Neuron (in vitro differentiated cells): ENCODE measurements at regions not wholly inside any gene's neighbourhood (a gene's known extent, or its start where the extent isn't known, plus 50 kb on each side); places are given as distances from the start of the nearest gene placed in this dataset.

ENCODE experiments used
- H2AFZ ChIP-seq: one replicate; pipeline ENCODE4 v1.6.1; 2013; ENCODE audit warnings: low read depth, mild to moderate bottlenecking, inconsistent platforms, low read length, moderate library complexity
- H3K27me3 ChIP-seq: one replicate; pipeline ENCODE4 v1.6.1; 2013; ENCODE audit warnings: low read length; ENCODE audit not compliant: insufficient read depth
- H3K36me3 ChIP-seq: one replicate; pipeline ENCODE4 v1.6.1; 2013; ENCODE audit warnings: low read length; ENCODE audit not compliant: insufficient read depth
- H3K4me1 ChIP-seq: one replicate; pipeline ENCODE4 v1.6.1; 2013; ENCODE audit warnings: low read length; ENCODE audit not compliant: insufficient read depth
- H3K4me3 ChIP-seq: 2 replicates; pipeline ENCODE4 v1.5.1; 2013; ENCODE audit warnings: mild to moderate bottlenecking, low read length, moderate library complexity
- H3K9me3 ChIP-seq: one replicate; pipeline ENCODE4 v1.6.1; 2013; ENCODE audit warnings: low read length

DNA sequence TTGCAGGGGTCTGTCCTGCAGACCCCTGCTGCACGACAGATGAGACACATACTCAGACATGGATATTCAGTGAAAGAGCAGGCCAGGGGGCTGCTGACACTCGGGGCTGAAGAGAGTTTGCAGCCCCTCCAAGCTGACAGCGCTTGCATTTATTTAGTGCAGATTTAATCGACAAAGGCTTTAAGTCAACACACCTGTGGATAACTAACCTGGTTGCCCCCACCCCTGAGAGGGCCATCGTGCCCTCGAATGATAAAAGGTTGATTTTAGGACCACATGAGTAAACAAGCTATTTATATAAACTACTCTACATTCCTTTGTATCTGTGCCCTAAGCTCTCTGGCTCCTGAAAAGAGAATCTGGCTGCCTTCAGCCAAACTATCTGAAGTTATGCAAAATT, 708.2 kb upstream of the LRRN3 start:
- H3K4me1 ChIP-seq, result peaks cover 8% of the 10 kb centered on the region
- no peaks in the 10 kb centered on the region for H3K36me3 ChIP-seq
- H3K4me3 ChIP-seq, result no peak overlapping the region
- no peak overlapping the region for H2AFZ ChIP-seq
- H3K9me3 ChIP-seq, result no peaks in the 10 kb centered on the region
- H3K27me3 ChIP-seq, result no peaks in the 10 kb centered on the region

GRCh38 chr7:110386006-110386405, 704.9 kb upstream of the LRRN3 start:
- Histone ChIP-seq H3K9me3 (no peaks in the 10 kb centered on the region), H3K27me3 (no peaks in the 10 kb centered on the region), H2AFZ (no peak overlapping the region), H3K36me3 (no peaks in the 10 kb centered on the region), H3K4me3 (no peak overlapping the region), H3K4me1 (peaks cover 19% of the 10 kb centered on the region)

DNA sequence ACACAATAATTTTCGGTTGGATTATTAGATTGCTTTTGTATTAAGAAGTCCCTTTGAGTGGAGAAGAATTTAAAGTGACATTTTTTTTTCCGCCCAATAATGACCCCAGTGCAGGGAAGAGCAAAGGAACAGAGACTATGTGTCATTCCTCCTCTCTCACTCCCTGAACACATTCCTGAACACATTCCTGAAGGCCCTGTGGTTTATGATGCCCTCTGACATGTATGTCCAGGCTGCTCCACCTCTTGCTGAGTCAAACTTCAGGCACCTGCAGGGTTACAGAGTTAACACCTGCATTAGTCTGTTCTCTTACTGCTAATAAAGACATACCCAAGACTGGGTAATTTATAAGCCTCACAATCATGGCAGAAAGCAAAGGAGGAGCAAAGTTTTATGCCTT, 704.0 kb upstream of the LRRN3 start:
- Histone ChIP-seq H3K4me3 (no peak overlapping the region), H3K4me1 (peaks cover 19% of the 10 kb centered on the region), H3K27me3 (no peaks in the 10 kb centered on the region), H3K36me3 (no peaks in the 10 kb centered on the region), H2AFZ (no peak overlapping the region), H3K9me3 (no peaks in the 10 kb centered on the region)

DNA sequence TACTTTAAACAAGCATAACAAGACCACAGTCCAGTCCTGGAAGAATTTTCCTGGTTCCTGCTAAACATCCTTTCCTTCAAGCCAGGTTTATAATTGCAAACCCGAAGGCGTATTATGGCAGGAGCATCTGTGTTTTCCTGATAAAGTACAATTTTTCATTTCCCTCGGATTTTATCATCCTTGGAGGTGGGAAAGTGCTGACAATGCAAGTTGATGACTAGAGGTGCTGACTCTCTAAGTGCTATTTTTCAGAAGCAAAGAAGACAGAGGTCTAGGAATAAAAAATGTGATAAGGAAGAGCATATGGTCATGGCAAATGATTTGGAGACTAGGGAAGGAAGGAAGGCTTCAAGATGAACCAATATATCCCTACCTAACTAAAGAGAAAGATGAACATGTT, 703.2 kb upstream of the LRRN3 start:
- no peaks in the 10 kb centered on the region for H3K36me3 ChIP-seq
- peaks cover 17% of the 10 kb centered on the region for H3K4me1 ChIP-seq
- H3K27me3 ChIP-seq, result no peaks in the 10 kb centered on the region
- no peaks in the 10 kb centered on the region for H3K9me3 ChIP-seq
- no peak overlapping the region for H2AFZ ChIP-seq
- H3K4me3 ChIP-seq, result no peak overlapping the region

DNA sequence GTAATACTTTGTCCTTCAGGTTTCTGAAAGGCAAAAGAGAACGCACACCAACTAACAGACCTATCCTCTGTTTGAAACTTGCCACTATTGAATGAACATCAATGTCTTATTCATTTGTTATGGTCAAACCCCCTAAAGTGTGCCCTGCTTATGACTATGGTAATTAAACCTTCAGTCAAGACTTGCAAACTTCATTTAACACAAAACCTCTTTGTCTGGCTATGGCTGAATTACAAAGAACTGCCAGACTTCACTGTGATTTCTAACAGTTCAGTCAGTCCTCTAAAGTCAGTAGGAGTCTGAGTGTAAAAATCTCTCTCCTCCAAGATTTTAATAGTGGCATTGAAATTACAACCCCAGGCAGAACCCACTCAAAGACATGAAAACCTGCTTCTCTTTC, 702.5 kb upstream of the LRRN3 start:
- no peaks in the 10 kb centered on the region for H3K9me3 ChIP-seq
- no peaks in the 10 kb centered on the region for H3K27me3 ChIP-seq
- no peak overlapping the region for H3K4me3 ChIP-seq
- H3K36me3 ChIP-seq, result no peaks in the 10 kb centered on the region
- H2AFZ ChIP-seq, result no peak overlapping the region
- peaks cover 14% of the 10 kb centered on the region for H3K4me1 ChIP-seq

DNA sequence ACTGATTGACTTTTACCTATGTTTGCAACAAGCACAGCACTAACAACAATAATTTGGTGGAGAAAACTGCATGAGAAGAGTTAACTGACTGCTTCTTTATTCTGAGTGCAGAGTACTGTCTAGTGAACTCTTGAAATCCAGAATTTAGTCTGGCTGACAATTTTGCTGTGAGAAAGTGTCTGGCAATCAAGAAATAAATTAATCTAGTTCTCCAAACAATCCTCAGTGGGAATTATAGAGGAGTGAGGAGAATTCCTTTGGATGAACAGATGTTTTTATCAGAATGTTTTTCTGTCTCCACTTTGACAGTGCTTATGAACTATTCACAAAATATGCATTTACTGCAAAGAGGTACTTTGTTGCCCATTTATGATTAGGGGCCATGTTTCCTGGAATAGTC, 694.9 kb upstream of the LRRN3 start:
- no peaks in the 10 kb centered on the region for H3K9me3 ChIP-seq
- no peak overlapping the region for H3K4me3 ChIP-seq
- H2AFZ ChIP-seq, result no peak overlapping the region
- H3K4me1 ChIP-seq, result no peaks in the 10 kb centered on the region
- H3K27me3 ChIP-seq, result no peaks in the 10 kb centered on the region
- no peaks in the 10 kb centered on the region for H3K36me3 ChIP-seq

DNA sequence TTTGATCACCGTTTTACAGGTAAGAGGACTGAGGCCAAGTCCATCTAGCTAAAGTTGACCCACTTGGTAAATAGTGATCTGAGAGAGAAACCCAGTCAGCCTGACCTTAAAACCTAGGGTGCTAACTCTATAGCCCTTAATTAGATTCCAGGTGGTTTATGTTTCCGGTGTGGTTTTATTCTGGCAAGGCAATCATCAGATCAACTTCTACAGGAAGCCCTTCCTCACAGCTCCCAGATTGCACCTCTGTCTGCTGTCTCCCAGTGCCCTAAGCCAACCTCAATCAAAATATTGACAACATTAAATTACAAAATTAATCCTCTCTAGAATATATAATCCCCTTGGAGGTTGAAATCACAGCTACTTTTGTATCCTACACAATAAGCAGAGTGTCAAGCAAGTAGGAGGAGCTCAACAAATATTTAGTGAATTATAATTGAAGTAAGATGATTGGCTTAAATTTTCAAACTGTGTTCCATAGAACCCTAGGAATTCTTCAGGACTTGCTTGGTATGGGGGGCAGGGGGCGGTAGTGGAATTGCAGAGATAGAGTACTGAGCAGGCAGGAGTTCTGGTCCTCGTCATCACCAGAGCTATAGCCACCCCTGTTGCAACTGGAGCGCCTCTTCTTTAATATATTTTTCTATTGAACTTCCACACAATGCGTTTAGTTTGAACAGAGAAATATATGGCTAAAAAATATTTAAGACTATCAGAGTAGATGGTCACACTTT, 692.8 kb upstream of the LRRN3 start:
- no peaks in the 10 kb centered on the region for H3K27me3 ChIP-seq
- no peaks in the 10 kb centered on the region for H3K36me3 ChIP-seq
- no peak overlapping the region for H2AFZ ChIP-seq
- H3K9me3 ChIP-seq, result no peaks in the 10 kb centered on the region
- no peak overlapping the region for H3K4me3 ChIP-seq
- H3K4me1 ChIP-seq, result no peaks in the 10 kb centered on the region

GRCh38 chr7:110399421-110399820, 691.5 kb upstream of the LRRN3 start:
- no peaks in the 10 kb centered on the region for H3K27me3 ChIP-seq
- H3K4me3 ChIP-seq, result no peak overlapping the region
- no peaks in the 10 kb centered on the region for H3K9me3 ChIP-seq
- H3K4me1 ChIP-seq, result no peaks in the 10 kb centered on the region
- no peak overlapping the region for H2AFZ ChIP-seq
- no peaks in the 10 kb centered on the region for H3K36me3 ChIP-seq

DNA sequence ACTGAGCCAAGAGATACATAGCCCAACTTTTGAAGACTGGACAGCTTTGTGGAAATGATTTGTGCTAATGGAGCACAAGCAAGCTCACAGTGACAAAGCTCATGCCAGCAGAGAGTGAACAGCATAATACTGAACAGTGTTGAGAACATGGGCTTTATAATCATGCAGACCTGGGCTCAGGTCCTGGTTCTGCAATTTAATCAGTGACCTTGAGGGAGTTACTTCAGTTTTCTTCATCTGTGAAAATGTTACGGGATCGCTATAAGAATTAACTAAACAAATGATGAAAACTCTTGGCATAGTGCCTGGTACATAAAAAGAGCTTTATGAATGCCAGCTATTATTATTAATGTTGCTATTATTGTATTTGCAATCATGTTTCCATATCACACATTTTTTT, 690.5 kb upstream of the LRRN3 start:
- Histone ChIP-seq H3K36me3 (no peaks in the 10 kb centered on the region), H3K9me3 (no peaks in the 10 kb centered on the region), H2AFZ (no peak overlapping the region), H3K27me3 (no peaks in the 10 kb centered on the region), H3K4me1 (no peaks in the 10 kb centered on the region), H3K4me3 (no peak overlapping the region)

GRCh38 chr7:110407242-110407641, 683.7 kb upstream of the LRRN3 start:
- H2AFZ ChIP-seq, result no peak overlapping the region
- no peaks in the 10 kb centered on the region for H3K4me1 ChIP-seq
- no peak overlapping the region for H3K4me3 ChIP-seq
- no peaks in the 10 kb centered on the region for H3K9me3 ChIP-seq
- H3K27me3 ChIP-seq, result no peaks in the 10 kb centered on the region
- H3K36me3 ChIP-seq, result no peaks in the 10 kb centered on the region

DNA sequence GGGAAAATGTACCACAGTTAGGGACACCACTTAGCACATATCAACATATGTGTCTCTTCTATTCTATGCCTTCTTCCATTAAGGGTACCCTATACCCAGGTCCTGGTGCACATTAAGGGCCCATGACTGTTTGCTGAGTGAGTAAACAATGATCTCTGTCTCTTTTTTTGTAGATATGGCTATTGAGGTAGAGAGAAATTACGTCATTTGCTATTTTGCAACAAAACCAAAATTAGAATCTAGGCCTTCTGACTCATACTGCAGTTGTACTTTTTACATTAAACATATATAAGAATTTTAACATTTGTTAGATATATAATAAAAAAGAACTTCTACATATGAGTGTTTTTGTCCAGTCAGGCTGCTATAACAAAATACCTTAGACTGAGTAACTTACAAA, 683.2 kb upstream of the LRRN3 start:
- Histone ChIP-seq H2AFZ (no peak overlapping the region), H3K4me1 (no peaks in the 10 kb centered on the region), H3K4me3 (no peak overlapping the region), H3K27me3 (no peaks in the 10 kb centered on the region), H3K36me3 (no peaks in the 10 kb centered on the region), H3K9me3 (no peaks in the 10 kb centered on the region)

GRCh38 chr7:110412614-110413013, 678.3 kb upstream of the LRRN3 start:
- no peaks in the 10 kb centered on the region for H3K4me1 ChIP-seq
- no peak overlapping the region for H2AFZ ChIP-seq
- no peaks in the 10 kb centered on the region for H3K36me3 ChIP-seq
- no peaks in the 10 kb centered on the region for H3K9me3 ChIP-seq
- H3K27me3 ChIP-seq, result no peaks in the 10 kb centered on the region
- H3K4me3 ChIP-seq, result no peak overlapping the region

- Histone ChIP-seq H3K27me3 (no peaks in the 10 kb centered on the region), H3K9me3 (no peaks in the 10 kb centered on the region), H3K36me3 (no peaks in the 10 kb centered on the region), H3K4me1 (no peaks in the 10 kb centered on the region), H2AFZ (no peak overlapping the region), H3K4me3 (no peak overlapping the region)
Measured at GRCh38 chr7:110413038-110413437, 677.9 kb upstream of the LRRN3 start.

DNA sequence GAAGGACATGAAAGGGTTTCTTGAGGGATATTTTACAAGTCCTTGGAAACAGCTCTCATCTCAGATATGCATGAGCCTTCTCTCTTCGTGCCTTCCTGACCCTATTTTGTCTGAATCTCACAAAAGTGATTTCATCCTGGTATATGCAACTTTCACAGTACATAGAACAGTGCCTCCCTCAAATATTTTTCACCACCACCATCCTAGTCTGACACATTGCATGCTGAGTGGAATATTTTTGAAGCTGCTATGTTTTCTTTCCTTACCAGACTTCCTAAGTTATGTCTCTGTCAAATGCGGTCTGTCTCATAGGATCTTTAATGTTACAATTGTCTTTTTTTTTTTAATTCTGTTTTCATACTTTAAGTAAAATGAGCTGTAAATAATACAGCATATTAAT, 673.3 kb upstream of the LRRN3 start:
- Histone ChIP-seq H3K27me3 (no peaks in the 10 kb centered on the region), H3K4me1 (peaks cover 6% of the 10 kb centered on the region), H3K4me3 (no peak overlapping the region), H3K9me3 (no peaks in the 10 kb centered on the region), H3K36me3 (no peaks in the 10 kb centered on the region), H2AFZ (no peak overlapping the region)
